ENCODE measurements at regions not wholly inside any gene's neighbourhood (a gene's known extent, or its start where the extent isn't known, plus 50 kb on each side); places are given as distances from the start of the nearest gene placed in this dataset.

- H3K4me1 ChIP-seq (ENCODE audit: control insufficient read depth in 2 of 2, insufficient read depth in 2 of 2, low read length in 2 of 2): no peaks in the 10 kb centered on the region
Observed at GRCh38 chr2:2689306-2689705, 358.2 kb upstream of the MYT1L start.

DNA sequence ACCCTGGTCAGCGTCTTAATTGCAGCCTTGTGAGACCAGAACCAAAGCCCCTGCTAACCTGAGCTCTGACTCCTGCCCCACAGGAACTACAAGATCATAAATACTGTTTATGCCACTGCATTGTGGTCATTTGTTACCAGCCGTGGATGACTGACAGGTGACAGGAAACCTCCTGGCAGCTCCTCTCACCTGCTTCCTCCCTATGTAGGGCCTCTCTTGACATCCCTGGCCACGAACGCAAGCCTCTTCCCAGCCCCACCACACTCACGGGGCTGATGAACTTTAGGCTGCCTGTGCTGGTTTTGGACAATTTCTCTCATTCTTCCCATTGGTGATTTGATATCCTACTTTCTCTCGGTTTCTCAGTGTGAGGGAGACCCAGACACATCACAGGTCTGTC is 357.2 kb upstream of the MYT1L start:
- peaks cover 0 to 15% (median 0%) of the 10 kb centered on the region in 3 donors for H3K9me3 ChIP-seq (ENCODE audit: control extremely low read depth in 1 of 3, control insufficient read depth in 2 of 3, insufficient read depth in 1 of 3, low read length in 2 of 3)
- ChIA-PET CTCF (no interaction called here), POLR2A (no interaction called here)
- DNase-seq (no peak), ATAC-seq (ENCODE audit: low read depth) (no peak)
- H3K4me1 ChIP-seq (ENCODE audit: control insufficient read depth in 2 of 2, insufficient read depth in 2 of 2, low read length in 2 of 2): no peaks in the 10 kb centered on the region
- no peak overlapping the region for H3K4me3 ChIP-seq (ENCODE audit: control extremely low read depth in 1 of 5, extremely low read depth in 1 of 5, insufficient read depth in 1 of 5, low read depth in 2 of 5, low read length in 4 of 5)
- Mint-ChIP-seq H3K27ac (no peak overlapping the region), H3K27me3 (peaks cover 22% of the 10 kb centered on the region), H3K4me1 (no peaks in the 10 kb centered on the region), H3K4me3 (no peak overlapping the region), H3K9me3 (ENCODE audit: insufficient read depth) (no peaks in the 10 kb centered on the region)
- H4K20me1 ChIP-seq (ENCODE audit: control insufficient read depth, insufficient read depth, low read length, poor library complexity, severe bottlenecking): no peaks in the 10 kb centered on the region
- TF ChIP-seq EZH2 (IDR thresholded peaks at IDR 0.05; ENCODE audit: borderline replicate concordance, insufficient read depth, low read depth, low read length, poor library complexity, severe bottlenecking) (no peak), CTCF (IDR thresholded peaks at IDR 0.05) (no peak)
- H3K27ac ChIP-seq (ENCODE audit: low read length in 2 of 2): no peak overlapping the region
- peaks cover 0 to 3% (median 0%) of the 10 kb centered on the region in 4 experiments for H3K27me3 ChIP-seq (replicated peaks in 1 of 4; ENCODE audit: control extremely low read depth in 1 of 4, control insufficient read depth in 3 of 4, insufficient read depth in 4 of 4, low read length in 3 of 4)
- no peak overlapping the region for H3K4me2 ChIP-seq (replicated peaks; ENCODE audit: low read depth, low read length, poor library complexity, severe bottlenecking)
- 15% methylated on average over 6 of the region's 6 CpGs for WGBS (ENCODE audit: insufficient coverage)
- intact Hi-C loops (cut with micrococcal nuclease): no loop called here
- no peak overlapping the region for H3K9ac ChIP-seq (ENCODE audit: low read length)
- no peaks in the 10 kb centered on the region for H3K36me3 ChIP-seq (replicated peaks in 1 of 2; ENCODE audit: control extremely low read depth in 1 of 2, control insufficient read depth in 1 of 2, extremely low read depth in 1 of 2, insufficient read depth in 2 of 2, low read length in 1 of 2)
- H2AFZ ChIP-seq (ENCODE audit: insufficient read depth, low read depth, low read length, poor library complexity, severe bottlenecking): no peak overlapping the region
- H3K79me2 ChIP-seq (ENCODE audit: control insufficient read depth, insufficient read depth, low read length): no peaks in the 10 kb centered on the region

More at GRCh38 chr2:2689306-2689705, 358.2 kb upstream of the MYT1L start:
- CTCF ChIA-PET: no interaction called here
- H3K9me3 ChIP-seq (ENCODE audit: control extremely low read depth in 1 of 3, control insufficient read depth in 2 of 3, insufficient read depth in 1 of 3, low read length in 2 of 3): peaks cover 0 to 11% (median 0%) of the 10 kb centered on the region in 3 donors
- no peaks in the 10 kb centered on the region for H3K4me1 Mint-ChIP-seq
- H3K27ac ChIP-seq (ENCODE audit: low read length in 2 of 2): no peak overlapping the region
- WGBS (ENCODE audit: insufficient coverage): 96% methylated on average over 12 of the region's 12 CpGs
- ATAC-seq (ENCODE audit: low read depth): no peak
- H3K27me3 ChIP-seq (replicated peaks in 1 of 4; ENCODE audit: control extremely low read depth in 1 of 4, control insufficient read depth in 3 of 4, insufficient read depth in 4 of 4, low read length in 3 of 4): no peaks in the 10 kb centered on the region
- no peak overlapping the region for H2AFZ ChIP-seq (ENCODE audit: insufficient read depth, low read depth, low read length, poor library complexity, severe bottlenecking)
- intact Hi-C loops (cut with micrococcal nuclease): no loop called here
- H3K27me3 Mint-ChIP-seq: peaks cover 20% of the 10 kb centered on the region
- no peak for DNase-seq
- no peak overlapping the region for H3K27ac Mint-ChIP-seq
- no peak overlapping the region for H3K4me3 Mint-ChIP-seq
- H3K9ac ChIP-seq (ENCODE audit: low read length): no peak overlapping the region
- H3K36me3 ChIP-seq (replicated peaks in 1 of 2; ENCODE audit: control extremely low read depth in 1 of 2, control insufficient read depth in 1 of 2, extremely low read depth in 1 of 2, insufficient read depth in 2 of 2, low read length in 1 of 2): no peaks in the 10 kb centered on the region
- no peaks in the 10 kb centered on the region for H4K20me1 ChIP-seq (ENCODE audit: control insufficient read depth, insufficient read depth, low read length, poor library complexity, severe bottlenecking)
- POLR2A ChIA-PET: no interaction called here
- no peaks in the 10 kb centered on the region for H3K9me3 Mint-ChIP-seq (ENCODE audit: insufficient read depth)
- no peak overlapping the region for H3K4me2 ChIP-seq (replicated peaks; ENCODE audit: low read depth, low read length, poor library complexity, severe bottlenecking)
- no peaks in the 10 kb centered on the region for H3K79me2 ChIP-seq (ENCODE audit: control insufficient read depth, insufficient read depth, low read length)
- TF ChIP-seq CTCF (IDR thresholded peaks at IDR 0.05): no peak
- TF ChIP-seq EZH2 (IDR thresholded peaks at IDR 0.05; ENCODE audit: borderline replicate concordance, insufficient read depth, low read depth, low read length, poor library complexity, severe bottlenecking): no peak
- no peak overlapping the region for H3K4me3 ChIP-seq (ENCODE audit: control extremely low read depth in 1 of 5, extremely low read depth in 1 of 5, insufficient read depth in 1 of 5, low read depth in 2 of 5, low read length in 4 of 5)
